GM12872 (cell line): ENCODE measurements at regions not wholly inside any gene's neighbourhood (a gene's known extent, or its start where the extent isn't known, plus 50 kb on each side); places are given as distances from the start of the nearest gene placed in this dataset.

Experiments used
- CTCF ChIP-seq: IDR thresholded peaks from 3 replicates; pipeline ENCODE4 v1.5.1; 2011; ENCODE audit warnings: low read depth, mild to moderate bottlenecking, low read length, moderate library complexity; ENCODE audit not compliant: insufficient read depth

- no peak for TF ChIP-seq CTCF
Measured at GRCh38 chr9:105171076-105171475, 73.4 kb upstream of the SLC44A1 start.

- TF ChIP-seq CTCF, result no peak
Measured at GRCh38 chr9:105171589-105171988, 72.9 kb upstream of the SLC44A1 start.

- TF ChIP-seq CTCF, result no peak
Measured at GRCh38 chr9:105172436-105172835, 72.0 kb upstream of the SLC44A1 start.

- no peak for TF ChIP-seq CTCF
Measured at GRCh38 chr9:105173306-105173705, 71.1 kb upstream of the SLC44A1 start.

GRCh38 chr9:105173826-105174225, 70.6 kb upstream of the SLC44A1 start:
- TF ChIP-seq CTCF, result no peak

GRCh38 chr9:105176194-105176593, 68.3 kb upstream of the SLC44A1 start:
- TF ChIP-seq CTCF, result no peak

GRCh38 chr9:105178076-105178475, 66.4 kb upstream of the SLC44A1 start:
- no peak for TF ChIP-seq CTCF

GRCh38 chr9:105187781-105188180, 56.7 kb upstream of the SLC44A1 start:
- no peak for TF ChIP-seq CTCF
